GM12878 (cell line): ENCODE measurements at regions not wholly inside any gene's neighbourhood (a gene's known extent, or its start where the extent isn't known, plus 50 kb on each side); places are given as distances from the start of the nearest gene placed in this dataset.

ENCODE experiments used
- ATAC-seq: fragments of 200-7000 bp; cut with Tn5 transposase; 3 replicates; pipeline ENCODE4 v1.9.1; 2020; ENCODE audit warnings: mild to moderate bottlenecking, moderate library complexity
- BruUV-seq: library from RNA; stranded (reverse); fragments of 400-500 nt; replicated peaks from 2 replicates; lab custom pipeline; 2021; lab: Mats Ljungman, UMichigan
- CTCF ChIA-PET: fragments of 300-600 bp; sonication (Branson Sonifier 250); formaldehyde crosslinking; extraction: SDS; loops from one replicate; lab custom pipeline; 2021; ENCODE audit warnings: inconsistent platforms; lab: Yijun Ruan, JAX
- POLR2A ChIA-PET: fragments of 350-600 bp; formaldehyde crosslinking; extraction: SDS; loops from one replicate; lab custom pipeline; 2021; ENCODE audit warnings: inconsistent platforms; lab: Charles Lee
- RAD21 ChIA-PET: fragments of 300-600 bp; sonication (Branson Sonifier 250); formaldehyde crosslinking; loops from one replicate; lab custom pipeline; 2023; ENCODE audit warnings: antibody characterized with exemption; ENCODE audit not compliant: unreplicated experiment; lab: Charles Lee
- SMC1A ChIA-PET: fragments of 300-600 bp; sonication (Branson Sonifier 250); formaldehyde crosslinking; loops from one replicate; lab custom pipeline; 2023; ENCODE audit not compliant: unreplicated experiment, uncharacterized antibody; lab: Charles Lee
- DNase-seq: peaks from one replicate; pipeline ENCODE4 v3.0.0-alpha.2; 2011; ENCODE audit warnings: low read depth, low spot score
- FAIRE-seq: peaks from 3 replicates; lab custom pipeline; 2011; peaks lifted over from hg19 to GRCh38; lab: Jason Lieb, UNC
- H2AFZ ChIP-seq: 2 replicates; pipeline ENCODE4 v1.6.0; 2011; ENCODE audit warnings: low read depth, low read length, control low read depth; ENCODE audit not compliant: control insufficient read depth
- H3K27ac ChIP-seq: 2 replicates; pipeline ENCODE4 v1.5.1; 2011; ENCODE audit warnings: control low read depth; ENCODE audit not compliant: control insufficient read depth, insufficient read depth
- H3K27me3 ChIP-seq, 2 experiments: replicated peaks in 1 of 2; 2 replicates each; pipeline versions ENCODE4 v1.6.0 to v1.6.1; 2011; ENCODE audit warnings: low read length in 1 of 2; ENCODE audit not compliant: control insufficient read depth in 2 of 2, insufficient read depth in 2 of 2
- H3K36me3 ChIP-seq, 2 experiments: 2 replicates each; pipeline ENCODE4 v1.5.1; 2011; ENCODE audit warnings: low read length in 1 of 2; ENCODE audit not compliant: control insufficient read depth in 2 of 2, insufficient read depth in 2 of 2
- H3K4me1 ChIP-seq: 2 replicates; pipeline ENCODE4 v1.6.1; 2011; ENCODE audit warnings: mild to moderate bottlenecking, low read length, moderate library complexity, mixed read lengths; ENCODE audit not compliant: control insufficient read depth, insufficient read depth
- H3K4me2 ChIP-seq: 2 replicates; pipeline ENCODE4 v1.6.0; 2011; ENCODE audit warnings: control low read depth; ENCODE audit not compliant: control insufficient read depth, insufficient read depth
- H3K4me3 ChIP-seq: fragments of 200-600 bp; sonication (generic); 2 replicates; pipeline ENCODE4 v1.5.1; 2016
- H3K79me2 ChIP-seq: 2 replicates; pipeline ENCODE4 v1.6.0; 2011; ENCODE audit warnings: low read length; ENCODE audit not compliant: control insufficient read depth, insufficient read depth
- H3K9ac ChIP-seq: 2 replicates; pipeline ENCODE4 v1.8.0; 2011; ENCODE audit warnings: low read length, control low read depth, mixed read lengths; ENCODE audit not compliant: control insufficient read depth, insufficient read depth
- H3K9me3 ChIP-seq: replicated peaks from 3 replicates; pipeline ENCODE4 v1.5.1; 2011; ENCODE audit warnings: mild to moderate bottlenecking, low read length; ENCODE audit not compliant: control insufficient read depth, insufficient read depth
- H4K20me1 ChIP-seq: 2 replicates; pipeline ENCODE4 v1.6.0; 2011; ENCODE audit not compliant: control insufficient read depth, insufficient read depth
- CHD1 ChIP-seq: IDR thresholded peaks from 2 replicates; pipeline ENCODE4 v1.6.1; 2012; ENCODE audit warnings: low read depth, low read length, improper control_type of control experiment
- ESRRA ChIP-seq: IDR thresholded peaks from 2 replicates; pipeline ENCODE4 v1.6.1; 2012; ENCODE audit warnings: mild to moderate bottlenecking, low read length, improper control_type of control experiment
- GATAD2B ChIP-seq: fragments of 450-650 bp; conservative IDR thresholded peaks from 2 replicates; pipeline ENCODE4 v1.6.1; 2017; ENCODE audit warnings: low read depth, mild to moderate bottlenecking, moderate library complexity
- IKZF2 ChIP-seq, 2 experiments: fragments of 450-650 bp; IDR thresholded peaks; 2 replicates each; pipeline ENCODE4 v1.6.1; 2017; ENCODE audit warnings: mild to moderate bottlenecking in 2 of 2, moderate library complexity in 2 of 2
- MYC ChIP-seq: IDR thresholded peaks from 2 replicates; pipeline ENCODE4 v1.6.1; 2011; ENCODE audit warnings: mild to moderate bottlenecking, low read length, moderate library complexity, inconsistent platforms; ENCODE audit not compliant: insufficient read depth, insufficient replicate concordance, insufficient read length, severe bottlenecking
- NBN ChIP-seq: fragments of 450-650 bp; IDR thresholded peaks from 2 replicates; pipeline ENCODE4 v1.6.1; 2016
- NFYA ChIP-seq: IDR thresholded peaks from 2 replicates; pipeline ENCODE4 v1.6.1; 2011; ENCODE audit warnings: low read depth, mild to moderate bottlenecking, low read length, improper control_type of control experiment, borderline replicate concordance
- PAX5 ChIP-seq: IDR thresholded peaks from 2 replicates; pipeline ENCODE4 v1.6.1; 2011; ENCODE audit warnings: low read depth, low read length, borderline replicate concordance
- POU2F2 ChIP-seq: IDR thresholded peaks from 3 replicates; pipeline ENCODE4 v1.6.1; 2011; ENCODE audit warnings: low read depth, mild to moderate bottlenecking, low read length, borderline replicate concordance
- RAD51 ChIP-seq: fragments of 450-650 bp; IDR thresholded peaks from 2 replicates; pipeline ENCODE4 v1.6.1; 2016; ENCODE audit warnings: moderate library complexity, mild to moderate bottlenecking, inconsistent platforms
- RCOR1 ChIP-seq: conservative IDR thresholded peaks from 2 replicates; pipeline ENCODE4 v1.6.1; 2012; ENCODE audit warnings: low read depth, low read length, improper control_type of control experiment
- SP1 ChIP-seq: IDR thresholded peaks from one replicate; pipeline ENCODE4 v1.6.1; 2011; ENCODE audit warnings: low read depth, low read length
- SREBF1 ChIP-seq: IDR thresholded peaks from 2 replicates; pipeline ENCODE4 v1.6.1; 2012; ENCODE audit warnings: mild to moderate bottlenecking, low read length
- WGBS: methylation state at CpG from one replicate; pipeline ENCODE4 v1.1.6; 2016; ENCODE audit warnings: low lambda C conversion rate; ENCODE audit not compliant: insufficient replicate concordance, insufficient coverage; ENCODE audit errors: missing lambda C conversion rate; 5-methylcytosine and 5-hydroxymethylcytosine counted together
- in situ Hi-C: fragments of 300-500 bp; cut with MboI; formaldehyde crosslinking; loops from 9 replicates; pipeline ENCODE4 v1.14.3; 2018; ENCODE audit warnings: mixed read lengths
- intact Hi-C: fragments of 100-400 bp; cut with micrococcal nuclease; formaldehyde crosslinking; loops from one replicate; pipeline ENCODE4 v1.14.2; 2022; ENCODE audit not compliant: unreplicated experiment
- TF ChIP-seq, protein P1 (sequence below): IDR thresholded peaks from 2 replicates; pipeline ENCODE4 v1.6.1; 2011; ENCODE audit warnings: borderline replicate concordance, low read depth, mild to moderate bottlenecking, moderate library complexity, mixed read lengths, low read length; ENCODE audit not compliant: insufficient read depth; ENCODE audit errors: extremely low read length
- TF ChIP-seq, protein P2 (sequence below), 3 experiments: IDR thresholded peaks in 2 of 3; conservative IDR thresholded peaks in 1 of 3; 2 replicates each; pipeline ENCODE4 v1.5.1; 2011; ENCODE audit warnings: low read depth in 3 of 3, low read length in 3 of 3, mild to moderate bottlenecking in 3 of 3, control low read depth in 2 of 3, moderate library complexity in 2 of 3, inconsistent platforms in 1 of 3, mixed read lengths in 1 of 3; ENCODE audit not compliant: control insufficient read depth in 2 of 3, insufficient read depth in 1 of 3; ENCODE audit errors: extremely low read depth in 1 of 3

DNA sequence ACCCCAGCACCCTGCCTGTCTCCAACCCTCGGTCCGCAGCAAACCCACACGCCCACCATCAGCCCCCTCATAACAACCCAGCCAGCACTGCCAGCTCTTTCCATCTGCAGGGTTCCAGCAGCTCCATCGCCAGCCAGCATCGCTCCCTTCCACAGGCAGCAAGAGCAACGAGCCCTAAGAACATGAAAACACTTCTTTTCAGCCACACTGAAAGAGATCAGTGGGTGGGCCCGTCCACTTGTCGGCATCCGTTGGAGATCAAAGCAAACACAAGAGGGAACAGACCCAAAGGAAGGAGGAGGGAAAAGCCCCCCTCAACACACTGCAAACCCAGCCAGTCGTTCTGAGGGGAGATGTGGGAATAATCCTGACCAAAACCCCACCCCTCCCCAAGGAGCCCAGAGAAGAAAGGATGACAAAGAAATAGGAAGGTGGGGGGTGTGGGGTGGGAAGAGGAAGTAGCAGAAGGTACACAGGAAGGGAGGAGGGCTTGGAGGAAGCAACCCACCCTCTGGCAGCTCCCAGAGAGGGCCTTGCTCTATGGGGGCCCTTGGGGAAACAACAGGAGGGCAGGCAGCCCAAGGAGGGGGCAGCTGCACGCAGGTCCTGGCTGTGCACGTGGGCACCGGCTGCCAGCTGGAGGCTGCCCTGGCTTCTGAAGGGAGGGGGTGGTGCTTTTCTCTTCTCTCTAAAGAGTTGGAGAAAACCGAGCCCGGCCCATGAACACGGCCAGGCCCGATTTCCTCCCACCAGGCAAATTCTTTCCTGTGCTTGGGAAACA, 473.6 kb upstream of the PROK2 start (continued):
- TF ChIP-seq, protein P1, sequence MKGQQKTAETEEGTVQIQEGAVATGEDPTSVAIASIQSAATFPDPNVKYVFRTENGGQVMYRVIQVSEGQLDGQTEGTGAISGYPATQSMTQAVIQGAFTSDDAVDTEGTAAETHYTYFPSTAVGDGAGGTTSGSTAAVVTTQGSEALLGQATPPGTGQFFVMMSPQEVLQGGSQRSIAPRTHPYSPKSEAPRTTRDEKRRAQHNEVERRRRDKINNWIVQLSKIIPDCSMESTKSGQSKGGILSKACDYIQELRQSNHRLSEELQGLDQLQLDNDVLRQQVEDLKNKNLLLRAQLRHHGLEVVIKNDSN: no peak
- TF ChIP-seq RCOR1 (no peak), NBN (no peak), SREBF1 (no peak), RAD51 (no peak), PAX5 (no peak)

DNA sequence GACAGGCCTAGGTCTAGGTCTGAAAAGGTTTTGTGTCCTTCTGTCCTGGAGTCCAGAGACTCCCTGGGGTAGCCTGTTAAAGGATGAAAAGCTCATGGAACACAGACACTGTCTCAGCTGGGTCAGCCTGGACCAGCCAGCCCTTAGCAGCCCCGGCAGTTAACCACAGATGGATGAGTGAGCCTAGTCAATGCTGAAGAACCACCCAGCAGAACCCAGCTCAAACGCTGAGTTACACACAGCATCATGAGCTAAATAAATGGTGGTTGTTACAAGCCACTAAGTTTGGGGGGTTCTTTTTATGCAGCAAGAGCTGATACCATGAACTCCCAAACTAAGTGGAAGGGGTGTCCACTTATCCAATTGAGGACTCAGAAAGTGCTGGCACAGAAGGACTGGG, 472.8 kb upstream of the PROK2 start:
- ChIA-PET SMC1A (interaction anchor here (0.8 to 2.5 kb wide), 4 partner anchors 8 to 324 kb away, joined by 3 to 7 read pairs (median 3); no protein-coding TSS in a partner anchor), POLR2A (no interaction called here), CTCF (interaction anchor here (2.3 kb wide), 1 partner anchor 8 kb away, joined by 7 read pairs; no protein-coding TSS in a partner anchor), RAD21 (no interaction called here)
- Histone ChIP-seq H3K79me2 (no peaks in the 10 kb centered on the region), H3K4me2 (no peak overlapping the region), H3K36me3 (no peaks in the 10 kb centered on the region), H4K20me1 (no peaks in the 10 kb centered on the region), H3K27ac (no peak overlapping the region), H3K4me3 (no peak overlapping the region), H3K27me3 (no peaks in the 10 kb centered on the region), H3K4me1 (peaks cover 22% of the 10 kb centered on the region), H3K9me3 (no peaks in the 10 kb centered on the region; the same call in 2 of the 3 replicates), H3K9ac (no peak overlapping the region), H2AFZ (no peak overlapping the region)
- ATAC-seq (no peak), DNase-seq (no peak), FAIRE-seq (no peak)
- BruUV-seq: no TSS peak
- WGBS: 98% methylated on average over 2 of the region's 2 CpGs
- TF ChIP-seq RCOR1 (no peak), NBN (no peak), NFYA (no peak), GATAD2B (no peak), MYC (no peak), POU2F2 (no peak), IKZF2 (IDR thresholded peaks at IDR 0.05) (no peak), ESRRA (no peak), SP1 (no peak), CHD1 (no peak)
- TF ChIP-seq, protein P2, sequence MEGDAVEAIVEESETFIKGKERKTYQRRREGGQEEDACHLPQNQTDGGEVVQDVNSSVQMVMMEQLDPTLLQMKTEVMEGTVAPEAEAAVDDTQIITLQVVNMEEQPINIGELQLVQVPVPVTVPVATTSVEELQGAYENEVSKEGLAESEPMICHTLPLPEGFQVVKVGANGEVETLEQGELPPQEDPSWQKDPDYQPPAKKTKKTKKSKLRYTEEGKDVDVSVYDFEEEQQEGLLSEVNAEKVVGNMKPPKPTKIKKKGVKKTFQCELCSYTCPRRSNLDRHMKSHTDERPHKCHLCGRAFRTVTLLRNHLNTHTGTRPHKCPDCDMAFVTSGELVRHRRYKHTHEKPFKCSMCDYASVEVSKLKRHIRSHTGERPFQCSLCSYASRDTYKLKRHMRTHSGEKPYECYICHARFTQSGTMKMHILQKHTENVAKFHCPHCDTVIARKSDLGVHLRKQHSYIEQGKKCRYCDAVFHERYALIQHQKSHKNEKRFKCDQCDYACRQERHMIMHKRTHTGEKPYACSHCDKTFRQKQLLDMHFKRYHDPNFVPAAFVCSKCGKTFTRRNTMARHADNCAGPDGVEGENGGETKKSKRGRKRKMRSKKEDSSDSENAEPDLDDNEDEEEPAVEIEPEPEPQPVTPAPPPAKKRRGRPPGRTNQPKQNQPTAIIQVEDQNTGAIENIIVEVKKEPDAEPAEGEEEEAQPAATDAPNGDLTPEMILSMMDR (IDR thresholded peaks at IDR 0.05 in 2 of 3, conservative IDR thresholded peaks at IDR 0.05 in 1 of 3; ENCODE audit: control insufficient read depth in 2 of 3, extremely low read depth in 1 of 3, insufficient read depth in 1 of 3, low read depth in 3 of 3, low read length in 3 of 3): no peak
- in situ Hi-C loops (no loop called here), intact Hi-C loops (no loop called here)
